ENCODE measurements at regions not wholly inside any gene's neighbourhood (a gene's known extent, or its start where the extent isn't known, plus 50 kb on each side); places are given as distances from the start of the nearest gene placed in this dataset.
"Not testable (repeated sequence)": the region's sequence is repeated elsewhere in the genome, so short reads cannot be mapped to it uniquely, and the experiment has no call there.

- Histone ChIP-seq H3K27me3 (ENCODE audit: control insufficient read depth in 1 of 2, insufficient read depth in 2 of 2, low read length in 2 of 2) (peaks cover 0 to 14% of the 10 kb centered on the region in 2 donors), H3K36me3 (ENCODE audit: control insufficient read depth in 2 of 2, insufficient read depth in 2 of 2, low read length in 2 of 2) (no peaks in the 10 kb centered on the region), H3K4me3 (ENCODE audit: low read length in 2 of 2) (no peak overlapping the region), H3K4me1 (ENCODE audit: control insufficient read depth, insufficient read depth, low read length) (no peaks in the 10 kb centered on the region), H3K9me3 (ENCODE audit: control insufficient read depth in 2 of 2, low read length in 2 of 2) (no peaks in the 10 kb centered on the region), H3K27ac (ENCODE audit: low read length) (no peak overlapping the region), H3K9ac (ENCODE audit: low read length in 2 of 2) (no peak overlapping the region)
Observed at GRCh38 chr1:30571380-30571779, 152.0 kb downstream of the MATN1 start.

GRCh38 chr1:30569384-30569783 lies 154.0 kb downstream of the MATN1 start:
- Histone ChIP-seq H3K4me1 (ENCODE audit: control insufficient read depth, insufficient read depth, low read length) (no peaks in the 10 kb centered on the region), H3K36me3 (ENCODE audit: control insufficient read depth in 2 of 2, insufficient read depth in 2 of 2, low read length in 2 of 2) (no peaks in the 10 kb centered on the region), H3K27ac (ENCODE audit: low read length) (no peak overlapping the region), H3K27me3 (ENCODE audit: control insufficient read depth in 1 of 2, insufficient read depth in 2 of 2, low read length in 2 of 2) (peaks cover 0 to 10% of the 10 kb centered on the region in 2 donors), H3K9me3 (ENCODE audit: control insufficient read depth in 2 of 2, low read length in 2 of 2) (no peaks in the 10 kb centered on the region), H3K4me3 (ENCODE audit: low read length in 2 of 2) (no peak overlapping the region), H3K9ac (ENCODE audit: low read length in 2 of 2) (no peak overlapping the region)

GRCh38 chr1:30562559-30562958 lies 160.8 kb downstream of the MATN1 start:
- Histone ChIP-seq H3K4me1 (ENCODE audit: control insufficient read depth, insufficient read depth, low read length) (no peaks in the 10 kb centered on the region), H3K9ac (ENCODE audit: low read length in 2 of 2) (no peak overlapping the region), H3K9me3 (ENCODE audit: control insufficient read depth in 2 of 2, low read length in 2 of 2) (peaks cover 0 to 9% of the 10 kb centered on the region in 2 donors), H3K27me3 (ENCODE audit: control insufficient read depth in 1 of 2, insufficient read depth in 2 of 2, low read length in 2 of 2) (no peaks in the 10 kb centered on the region), H3K4me3 (ENCODE audit: low read length in 2 of 2) (no peak overlapping the region), H3K27ac (ENCODE audit: low read length) (no peak overlapping the region), H3K36me3 (ENCODE audit: control insufficient read depth in 2 of 2, insufficient read depth in 2 of 2, low read length in 2 of 2) (no peaks in the 10 kb centered on the region)

- Histone ChIP-seq H3K27ac (ENCODE audit: low read length) (no peak overlapping the region), H3K4me3 (ENCODE audit: low read length in 2 of 2) (no peak overlapping the region), H3K9ac (ENCODE audit: low read length in 2 of 2) (no peak overlapping the region), H3K36me3 (ENCODE audit: control insufficient read depth in 2 of 2, insufficient read depth in 2 of 2, low read length in 2 of 2) (no peaks in the 10 kb centered on the region), H3K27me3 (ENCODE audit: control insufficient read depth in 1 of 2, insufficient read depth in 2 of 2, low read length in 2 of 2) (peaks cover 3 to 14% of the 10 kb centered on the region in 2 donors), H3K9me3 (ENCODE audit: control insufficient read depth in 2 of 2, low read length in 2 of 2) (peaks cover 0 to 3% of the 10 kb centered on the region in 2 donors), H3K4me1 (ENCODE audit: control insufficient read depth, insufficient read depth, low read length) (no peaks in the 10 kb centered on the region)
Observed at GRCh38 chr1:30551603-30552002, 171.8 kb downstream of the MATN1 start.

- H3K36me3 ChIP-seq (ENCODE audit: control insufficient read depth in 2 of 2, insufficient read depth in 2 of 2, low read length in 2 of 2) = no peaks in the 10 kb centered on the region
- no peak overlapping the region for H3K9ac ChIP-seq (ENCODE audit: low read length in 2 of 2)
- H3K4me3 ChIP-seq (ENCODE audit: low read length in 2 of 2) = no peak overlapping the region
- H3K27me3 ChIP-seq (ENCODE audit: control insufficient read depth in 1 of 2, insufficient read depth in 2 of 2, low read length in 2 of 2) = peaks cover 3 to 14% of the 10 kb centered on the region in 2 donors
- no peaks in the 10 kb centered on the region for H3K4me1 ChIP-seq (ENCODE audit: control insufficient read depth, insufficient read depth, low read length)
- H3K9me3 ChIP-seq (ENCODE audit: control insufficient read depth in 2 of 2, low read length in 2 of 2) = peaks cover 0 to 3% of the 10 kb centered on the region in 2 donors
- no peak overlapping the region for H3K27ac ChIP-seq (ENCODE audit: low read length)
Observed at GRCh38 chr1:30550365-30551220, 172.8 kb downstream of the MATN1 start.

- not testable (repeated sequence) for H3K36me3 ChIP-seq (ENCODE audit: control insufficient read depth in 2 of 2, insufficient read depth in 2 of 2, low read length in 2 of 2); H3K4me1 ChIP-seq (ENCODE audit: control insufficient read depth, insufficient read depth, low read length); H3K9me3 ChIP-seq (ENCODE audit: control insufficient read depth in 2 of 2, low read length in 2 of 2); H3K27ac ChIP-seq (ENCODE audit: low read length); H3K4me3 ChIP-seq (ENCODE audit: low read length in 2 of 2); H3K9ac ChIP-seq (ENCODE audit: low read length in 2 of 2)
- H3K27me3 ChIP-seq (ENCODE audit: control insufficient read depth in 1 of 2, insufficient read depth in 2 of 2, low read length in 2 of 2) = peaks cover 4 to 10% of the 10 kb centered on the region in 2 donors
Observed at GRCh38 chr1:30549872-30550271, 173.5 kb downstream of the MATN1 start.

- no peak overlapping the region for H3K4me3 ChIP-seq (ENCODE audit: low read length in 2 of 2)
- no peak overlapping the region for H3K9ac ChIP-seq (ENCODE audit: low read length in 2 of 2)
Observed at GRCh38 chr1:30548294-30548693, 175.1 kb downstream of the MATN1 start.

GRCh38 chr1:30547326-30547725 lies 176.1 kb downstream of the MATN1 start:
- H3K36me3 ChIP-seq (ENCODE audit: control insufficient read depth in 2 of 2, insufficient read depth in 2 of 2, low read length in 2 of 2); H3K27ac ChIP-seq (ENCODE audit: low read length); H3K9me3 ChIP-seq (ENCODE audit: control insufficient read depth in 2 of 2, low read length in 2 of 2); H3K4me3 ChIP-seq (ENCODE audit: low read length in 2 of 2); H3K4me1 ChIP-seq (ENCODE audit: control insufficient read depth, insufficient read depth, low read length); H3K9ac ChIP-seq (ENCODE audit: low read length in 2 of 2): not testable (repeated sequence)
- H3K27me3 ChIP-seq (ENCODE audit: control insufficient read depth in 1 of 2, insufficient read depth in 2 of 2, low read length in 2 of 2) = peaks cover 8 to 11% of the 10 kb centered on the region in 2 donors

More at GRCh38 chr1:30548294-30548693, 175.1 kb downstream of the MATN1 start:
- Histone ChIP-seq H3K27me3 (ENCODE audit: control insufficient read depth in 1 of 2, insufficient read depth in 2 of 2, low read length in 2 of 2) (peaks cover 8 to 10% of the 10 kb centered on the region in 2 donors), H3K9me3 (ENCODE audit: control insufficient read depth in 2 of 2, low read length in 2 of 2) (no peaks in the 10 kb centered on the region), H3K4me1 (ENCODE audit: control insufficient read depth, insufficient read depth, low read length) (no peaks in the 10 kb centered on the region), H3K27ac (ENCODE audit: low read length) (no peak overlapping the region), H3K36me3 (ENCODE audit: control insufficient read depth in 2 of 2, insufficient read depth in 2 of 2, low read length in 2 of 2) (no peaks in the 10 kb centered on the region)

GRCh38 chr1:30545365-30545764 lies 178.0 kb downstream of the MATN1 start:
- peaks cover 5 to 8% of the 10 kb centered on the region in 2 donors for H3K27me3 ChIP-seq (ENCODE audit: control insufficient read depth in 1 of 2, insufficient read depth in 2 of 2, low read length in 2 of 2)
- H3K9me3 ChIP-seq (ENCODE audit: control insufficient read depth in 2 of 2, low read length in 2 of 2) = no peaks in the 10 kb centered on the region
- no peaks in the 10 kb centered on the region for H3K4me1 ChIP-seq (ENCODE audit: control insufficient read depth, insufficient read depth, low read length)
- no peak overlapping the region for H3K4me3 ChIP-seq (ENCODE audit: low read length in 2 of 2)
- H3K27ac ChIP-seq (ENCODE audit: low read length) = no peak overlapping the region
- H3K9ac ChIP-seq (ENCODE audit: low read length in 2 of 2) = no peak overlapping the region
- no peaks in the 10 kb centered on the region for H3K36me3 ChIP-seq (ENCODE audit: control insufficient read depth in 2 of 2, insufficient read depth in 2 of 2, low read length in 2 of 2)

GRCh38 chr1:30541721-30542485 lies 181.5 kb downstream of the MATN1 start:
- Histone ChIP-seq H3K27ac (ENCODE audit: low read length) (no peak overlapping the region), H3K36me3 (ENCODE audit: control insufficient read depth in 2 of 2, insufficient read depth in 2 of 2, low read length in 2 of 2) (no peaks in the 10 kb centered on the region)

More at GRCh38 chr1:30541721-30542485, 181.5 kb downstream of the MATN1 start:
- no peak overlapping the region for H3K4me3 ChIP-seq (ENCODE audit: low read length in 2 of 2)
- H3K9me3 ChIP-seq (ENCODE audit: control insufficient read depth in 2 of 2, low read length in 2 of 2) = no peaks in the 10 kb centered on the region
- no peak overlapping the region for H3K9ac ChIP-seq (ENCODE audit: low read length in 2 of 2)
- H3K4me1 ChIP-seq (ENCODE audit: control insufficient read depth, insufficient read depth, low read length) = no peaks in the 10 kb centered on the region
- peaks cover 5 to 7% of the 10 kb centered on the region in 2 donors for H3K27me3 ChIP-seq (ENCODE audit: control insufficient read depth in 1 of 2, insufficient read depth in 2 of 2, low read length in 2 of 2)
